ENCODE measurements at regions not wholly inside any gene's neighbourhood (a gene's known extent, or its start where the extent isn't known, plus 50 kb on each side); places are given as distances from the start of the nearest gene placed in this dataset.

DNA sequence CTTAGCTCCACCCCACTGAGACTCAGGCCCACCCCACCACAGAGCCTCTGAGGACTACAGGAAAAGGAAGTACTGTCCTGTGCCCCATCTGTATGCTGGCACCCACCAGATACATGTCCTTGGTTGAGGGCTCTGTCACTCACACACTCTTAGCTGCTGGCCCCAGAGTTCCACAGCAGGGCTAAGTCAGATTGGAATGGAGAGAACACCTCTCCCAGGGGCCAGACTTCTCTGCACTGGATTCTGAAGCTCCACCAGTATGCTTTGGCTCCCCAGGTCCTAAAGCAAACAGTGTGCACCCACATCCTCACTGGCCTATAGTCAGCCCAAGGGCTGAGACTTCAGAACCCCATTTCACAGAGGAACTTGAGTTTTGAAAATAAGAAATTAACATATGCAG, 103.2 kb upstream of the PPP2R2D start:
- Histone ChIP-seq H3K4me2 (no peak overlapping the region), H3K27me3 (no peaks in the 10 kb centered on the region), H4K20me1 (ENCODE audit: insufficient read depth, poor library complexity, severe bottlenecking) (no peaks in the 10 kb centered on the region), H2AFZ (no peak overlapping the region), H3K79me2 (no peaks in the 10 kb centered on the region), H3K4me1 (ENCODE audit: insufficient read depth) (no peaks in the 10 kb centered on the region), H3K9me2 (replicated peaks; ENCODE audit: insufficient read depth) (no peaks in the 10 kb centered on the region), H3K27ac (no peak overlapping the region), H3K4me3 (no peak overlapping the region), H3K36me3 (replicated peaks; ENCODE audit: insufficient read depth, low read depth) (no peaks in the 10 kb centered on the region), H3K9me3 (ENCODE audit: low read depth) (peaks cover 14% of the 10 kb centered on the region)
- TF ChIP-seq EZH2phosphoT487 (IDR thresholded peaks at IDR 0.05; ENCODE audit: low read depth, severe bottlenecking, unreplicated experiment) = no peak
- TF ChIP-seq, protein P1, sequence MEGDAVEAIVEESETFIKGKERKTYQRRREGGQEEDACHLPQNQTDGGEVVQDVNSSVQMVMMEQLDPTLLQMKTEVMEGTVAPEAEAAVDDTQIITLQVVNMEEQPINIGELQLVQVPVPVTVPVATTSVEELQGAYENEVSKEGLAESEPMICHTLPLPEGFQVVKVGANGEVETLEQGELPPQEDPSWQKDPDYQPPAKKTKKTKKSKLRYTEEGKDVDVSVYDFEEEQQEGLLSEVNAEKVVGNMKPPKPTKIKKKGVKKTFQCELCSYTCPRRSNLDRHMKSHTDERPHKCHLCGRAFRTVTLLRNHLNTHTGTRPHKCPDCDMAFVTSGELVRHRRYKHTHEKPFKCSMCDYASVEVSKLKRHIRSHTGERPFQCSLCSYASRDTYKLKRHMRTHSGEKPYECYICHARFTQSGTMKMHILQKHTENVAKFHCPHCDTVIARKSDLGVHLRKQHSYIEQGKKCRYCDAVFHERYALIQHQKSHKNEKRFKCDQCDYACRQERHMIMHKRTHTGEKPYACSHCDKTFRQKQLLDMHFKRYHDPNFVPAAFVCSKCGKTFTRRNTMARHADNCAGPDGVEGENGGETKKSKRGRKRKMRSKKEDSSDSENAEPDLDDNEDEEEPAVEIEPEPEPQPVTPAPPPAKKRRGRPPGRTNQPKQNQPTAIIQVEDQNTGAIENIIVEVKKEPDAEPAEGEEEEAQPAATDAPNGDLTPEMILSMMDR (IDR thresholded peaks at IDR 0.05; ENCODE audit: poor library complexity) = no peak
- TF ChIP-seq EZH2 (IDR thresholded peaks at IDR 0.05; ENCODE audit: borderline replicate concordance) = no peak
- DNase-seq (ENCODE audit: low spot score) = no peak

DNA sequence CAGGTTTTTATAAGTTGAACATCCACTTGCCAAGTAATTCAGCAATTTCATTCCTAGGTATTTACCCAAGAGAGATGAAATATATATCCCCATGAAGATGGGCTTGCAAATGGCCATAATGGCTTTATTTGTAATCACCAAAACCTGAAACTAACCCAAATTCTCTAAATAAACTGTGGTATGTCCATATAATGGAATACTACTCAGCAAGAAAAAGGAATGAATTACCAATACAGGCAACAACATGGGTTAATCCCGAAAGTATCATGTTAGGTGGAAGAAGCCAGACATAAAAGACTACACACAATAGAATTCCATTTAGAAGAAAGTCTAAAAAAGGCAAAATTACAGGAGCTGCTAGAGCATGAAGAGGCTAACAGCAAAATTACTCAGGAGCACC, 101.4 kb upstream of the PPP2R2D start:
- 68% methylated on average over 1 of the region's 1 CpG for WGBS (ENCODE audit: low lambda C conversion rate, missing lambda C conversion rate)
- TF ChIP-seq, protein P1 (IDR thresholded peaks at IDR 0.05; ENCODE audit: poor library complexity) = no peak
- TF ChIP-seq EZH2 (IDR thresholded peaks at IDR 0.05; ENCODE audit: borderline replicate concordance) = no peak
- TF ChIP-seq EZH2phosphoT487 (IDR thresholded peaks at IDR 0.05; ENCODE audit: low read depth, severe bottlenecking, unreplicated experiment) = no peak
- no peak overlapping the region for H3K4me3 ChIP-seq

DNA sequence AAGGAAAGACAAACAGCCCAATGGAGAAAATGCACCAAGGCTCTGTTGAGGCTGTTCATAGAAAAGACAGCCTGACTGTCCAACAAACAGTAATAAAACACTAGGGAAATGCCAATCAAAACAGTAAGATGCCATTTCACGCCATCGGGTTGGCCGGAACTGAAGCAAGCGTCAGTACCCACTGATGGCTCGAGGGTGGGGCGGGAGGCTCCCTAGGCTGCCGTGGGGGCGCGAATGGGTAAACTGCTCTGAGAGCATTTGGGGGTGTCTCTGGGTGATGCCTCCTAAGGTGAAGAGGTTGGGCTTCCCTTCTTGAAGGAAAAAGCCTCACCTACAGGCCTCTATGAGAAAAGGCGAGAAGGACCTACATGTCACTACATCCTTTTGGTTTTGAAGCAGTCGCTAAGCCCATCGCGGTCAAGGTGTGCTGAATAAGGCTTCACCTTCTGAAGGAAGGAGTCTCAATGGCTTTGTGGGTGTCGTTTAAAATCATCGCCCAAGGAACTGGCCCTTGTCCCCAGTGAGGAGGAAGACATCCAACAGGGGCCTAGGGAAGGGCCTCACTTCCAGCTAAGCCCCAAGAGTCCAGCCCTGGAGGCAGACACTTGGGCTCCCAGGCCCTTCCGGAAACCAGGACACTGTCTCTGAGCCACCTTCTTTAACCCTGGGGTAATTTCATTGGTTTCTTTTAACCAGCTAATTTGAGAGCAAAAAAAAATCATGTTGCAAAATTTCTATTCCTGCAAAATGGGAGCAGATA, 98.5 kb upstream of the PPP2R2D start:
- no peak for DNase-seq (ENCODE audit: low spot score)
- Histone ChIP-seq H3K4me3 (no peak overlapping the region), H3K27ac (no peak overlapping the region), H3K4me1 (ENCODE audit: insufficient read depth) (peaks cover 6% of the 10 kb centered on the region), H3K9me2 (replicated peaks; ENCODE audit: insufficient read depth) (no peaks in the 10 kb centered on the region), H4K20me1 (ENCODE audit: insufficient read depth, poor library complexity, severe bottlenecking) (no peaks in the 10 kb centered on the region), H3K27me3 (no peaks in the 10 kb centered on the region), H3K79me2 (no peaks in the 10 kb centered on the region), H3K4me2 (no peak overlapping the region), H3K9me3 (ENCODE audit: low read depth) (peaks cover 5% of the 10 kb centered on the region), H2AFZ (no peak overlapping the region), H3K36me3 (replicated peaks; ENCODE audit: insufficient read depth, low read depth) (no peaks in the 10 kb centered on the region)
- 98% methylated on average over 16 of the region's 16 CpGs for WGBS (ENCODE audit: low lambda C conversion rate, missing lambda C conversion rate)
- TF ChIP-seq, protein P1 (IDR thresholded peaks at IDR 0.05; ENCODE audit: poor library complexity) = no peak
- TF ChIP-seq EZH2phosphoT487 (IDR thresholded peaks at IDR 0.05; ENCODE audit: low read depth, severe bottlenecking, unreplicated experiment) (no peak), EZH2 (IDR thresholded peaks at IDR 0.05; ENCODE audit: borderline replicate concordance) (no peak)

More for the DNA sequence above, 101.4 kb upstream of the PPP2R2D start:
- peaks cover 14% of the 10 kb centered on the region for H3K9me3 ChIP-seq (ENCODE audit: low read depth)
- H3K9me2 ChIP-seq (replicated peaks; ENCODE audit: insufficient read depth) = no peaks in the 10 kb centered on the region
- H4K20me1 ChIP-seq (ENCODE audit: insufficient read depth, poor library complexity, severe bottlenecking) = no peaks in the 10 kb centered on the region
- H3K27me3 ChIP-seq = no peaks in the 10 kb centered on the region
- H3K79me2 ChIP-seq = no peaks in the 10 kb centered on the region
- no peaks in the 10 kb centered on the region for H3K36me3 ChIP-seq (replicated peaks; ENCODE audit: insufficient read depth, low read depth)
- no peak for DNase-seq (ENCODE audit: low spot score)
- no peak overlapping the region for H3K4me2 ChIP-seq
- H3K4me1 ChIP-seq (ENCODE audit: insufficient read depth) = peaks cover 6% of the 10 kb centered on the region
- no peak overlapping the region for H3K27ac ChIP-seq
- no peak overlapping the region for H2AFZ ChIP-seq
